GM12875 (cell line): ENCODE measurements at regions not wholly inside any gene's neighbourhood (a gene's known extent, or its start where the extent isn't known, plus 50 kb on each side); places are given as distances from the start of the nearest gene placed in this dataset.

ENCODE experiments used
- H3K4me3 ChIP-seq: one replicate; pipeline ENCODE4 v1.5.1; 2011; ENCODE audit warnings: low read depth, low read length, control low read depth
- CTCF ChIP-seq: IDR thresholded peaks from 2 replicates; pipeline ENCODE4 v1.5.1; 2011; ENCODE audit warnings: low read depth, mild to moderate bottlenecking, control low read depth, inconsistent platforms, low read length, moderate library complexity, borderline replicate concordance; ENCODE audit not compliant: insufficient read depth

- peak; percentile 35; the same call in 1 of the 2 replicates for TF ChIP-seq CTCF
- no peak overlapping the region for H3K4me3 ChIP-seq
These were observed 179.0 kb upstream of the CD180 start for GRCh38 chr5:67375606-67376005.

GRCh38 chr5:67374378-67374777 lies 177.8 kb upstream of the CD180 start:
- H3K4me3 ChIP-seq: no peak overlapping the region
- TF ChIP-seq CTCF: no peak

GRCh38 chr5:67373518-67373917 lies 176.9 kb upstream of the CD180 start:
- no peak for TF ChIP-seq CTCF
- no peak overlapping the region for H3K4me3 ChIP-seq

- no peak for TF ChIP-seq CTCF
- no peak overlapping the region for H3K4me3 ChIP-seq
These were observed 176.3 kb upstream of the CD180 start for GRCh38 chr5:67372887-67373286.

GRCh38 chr5:67371924-67372323 lies 175.3 kb upstream of the CD180 start:
- TF ChIP-seq CTCF: no peak
- no peak overlapping the region for H3K4me3 ChIP-seq

- no peak for TF ChIP-seq CTCF
- H3K4me3 ChIP-seq: no peak overlapping the region
These were observed 170.2 kb upstream of the CD180 start for GRCh38 chr5:67366691-67367395.

- no peak for TF ChIP-seq CTCF
- no peak overlapping the region for H3K4me3 ChIP-seq
These were observed 169.7 kb upstream of the CD180 start for GRCh38 chr5:67366276-67366675.
